HCT116 (cell line): ENCODE measurements at regions not wholly inside any gene's neighbourhood (a gene's known extent, or its start where the extent isn't known, plus 50 kb on each side); places are given as distances from the start of the nearest gene placed in this dataset.
A peak's percentile ranks its signal among the peaks of the same experiment; 100 is the strongest.
"Not testable (repeated sequence)": the region's sequence is repeated elsewhere in the genome, so short reads cannot be mapped to it uniquely, and the experiment has no call there.

ENCODE experiments used
- ATAC-seq: fragments of 200-7000 bp; cut with Tn5 transposase; 2 replicates; pipeline ENCODE4 v1.9.1; 2020; ENCODE audit warnings: mild to moderate bottlenecking, moderate library complexity
- BruUV-seq: library from RNA; stranded (reverse); fragments of 400-500 nt; replicated peaks from 2 replicates; lab custom pipeline; 2021; lab: Mats Ljungman, UMichigan
- CTCF ChIA-PET: fragments of 300-600 bp; sonication (Branson Sonifier 250); formaldehyde crosslinking; loops from one replicate; lab custom pipeline; 2021; ENCODE audit warnings: antibody characterized with exemption; lab: Charles Lee
- POLR2A ChIA-PET: fragments of 300-600, 350-600 bp; sonication (Branson Sonifier 250); formaldehyde crosslinking; loops from one replicate; lab custom pipeline; 2021; ENCODE audit warnings: antibody characterized with exemption; lab: Charles Lee
- RAD21 ChIA-PET, 2 experiments: fragments of 300-600 bp; sonication (Branson Sonifier 250); formaldehyde crosslinking; loops; one replicate each; lab custom pipeline; 2023; ENCODE audit warnings: low total read pairs in 2 of 2; ENCODE audit not compliant: uncharacterized antibody in 2 of 2, unreplicated experiment in 2 of 2, low non-redundant PET in 1 of 2; lab: Charles Lee
- DNase-seq: peaks from one replicate; pipeline ENCODE4 v3.0.0-alpha.2; 2010; ENCODE audit warnings: low read depth, low spot score
- H2AFZ ChIP-seq: fragments of 200-600 bp; shearing (Covaris generic), sonication (generic); 2 replicates; pipeline ENCODE4 v1.6.1; 2017; ENCODE audit warnings: low read depth, mixed run types, mixed read lengths, antibody characterized with exemption, low read length; ENCODE audit not compliant: poor library complexity, severe bottlenecking
- H3K27ac ChIP-seq: 2 replicates; pipeline ENCODE4 v1.5.1; 2012; ENCODE audit warnings: low read depth, low read length
- H3K27me3 ChIP-seq: fragments of 200-600 bp; sonication (generic); 2 replicates; pipeline ENCODE4 v1.6.1; 2016; ENCODE audit warnings: mixed run types, low read length, mixed read lengths; ENCODE audit not compliant: insufficient read depth
- H3K36me3 ChIP-seq, 2 experiments: fragments of 200-500 bp in 1 of 2; fragments of 200-600 bp in 1 of 2; sonication (Bioruptor generic) in 1 of 2; sonication (generic) in 1 of 2; 2 replicates each; pipeline versions ENCODE4 v1.5.1 to v1.6.1; 2014 to 2016; ENCODE audit warnings: low read length in 2 of 2, inconsistent platforms in 1 of 2, mixed read lengths in 1 of 2, mixed run types in 1 of 2; ENCODE audit not compliant: insufficient read depth in 2 of 2, control insufficient read depth in 1 of 2
- H3K4me1 ChIP-seq, 2 experiments: fragments of 200-600 bp in 1 of 2; sonication (generic) in 1 of 2; 2 replicates each; pipeline versions ENCODE4 v1.5.1 to v1.6.1; 2012 to 2017; ENCODE audit warnings: low read length in 2 of 2, inconsistent platforms in 1 of 2, mild to moderate bottlenecking in 1 of 2, mixed read lengths in 1 of 2, mixed run types in 1 of 2, moderate library complexity in 1 of 2; ENCODE audit not compliant: insufficient read depth in 2 of 2, control insufficient read depth in 1 of 2
- H3K4me2 ChIP-seq: fragments of 200-600 bp; sonication (generic); 2 replicates; pipeline ENCODE4 v1.6.1; 2017; ENCODE audit warnings: mixed run types, low read length, mixed read lengths
- H3K4me3 ChIP-seq, 2 experiments: fragments of 200-600 bp in 1 of 2; sonication (generic) in 1 of 2; replicated peaks in 1 of 2; 2 replicates each; pipeline ENCODE4 v1.5.1; 2011 to 2016; ENCODE audit warnings: low read length in 2 of 2, control low read depth in 1 of 2, low read depth in 1 of 2, mild to moderate bottlenecking in 1 of 2, mixed read lengths in 1 of 2, mixed run types in 1 of 2
- H3K79me2 ChIP-seq: fragments of 200-600 bp; sonication (generic); 2 replicates; pipeline ENCODE4 v1.6.1; 2017; ENCODE audit warnings: mild to moderate bottlenecking, mixed run types, low read length, moderate library complexity, mixed read lengths; ENCODE audit not compliant: insufficient read depth
- H3K9ac ChIP-seq: fragments of 200-600 bp; sonication (generic); 2 replicates; pipeline ENCODE4 v1.6.1; 2016; ENCODE audit warnings: low read length, mixed read lengths
- H3K9me2 ChIP-seq: fragments of 200-600 bp; sonication (generic), shearing (Covaris generic); 2 replicates; pipeline ENCODE4 v1.6.1; 2017; ENCODE audit warnings: mixed run types, mild to moderate bottlenecking, moderate library complexity; ENCODE audit not compliant: insufficient read depth
- H3K9me3 ChIP-seq, 2 experiments: fragments of 200-500 bp in 1 of 2; fragments of 200-600 bp in 1 of 2; sonication (Bioruptor generic) in 1 of 2; sonication (generic) in 1 of 2; 2 replicates each; pipeline ENCODE4 v1.6.1; 2014 to 2017; ENCODE audit warnings: low read length in 2 of 2, mixed read lengths in 2 of 2, inconsistent platforms in 1 of 2, low read depth in 1 of 2, mild to moderate bottlenecking in 1 of 2, mixed run types in 1 of 2, moderate library complexity in 1 of 2; ENCODE audit not compliant: control insufficient read depth in 1 of 2, insufficient read depth in 1 of 2
- H4K20me1 ChIP-seq: fragments of 200-600 bp; sonication (generic), shearing (Covaris generic); 2 replicates; pipeline ENCODE4 v1.6.1; 2017; ENCODE audit warnings: mixed run types, mild to moderate bottlenecking, moderate library complexity; ENCODE audit not compliant: insufficient read depth
- ATF3 ChIP-seq: IDR thresholded peaks from 2 replicates; pipeline ENCODE4 v1.6.1; 2012
- EGR1 ChIP-seq: IDR thresholded peaks from 2 replicates; pipeline ENCODE4 v1.6.1; 2012; ENCODE audit warnings: low read depth
- SRF ChIP-seq: IDR thresholded peaks from 2 replicates; pipeline ENCODE4 v1.6.1; 2012; ENCODE audit warnings: low read depth
- intact Hi-C: fragments of 100-400 bp; cut with micrococcal nuclease; formaldehyde crosslinking; loops from 2 replicates; pipeline ENCODE4 v1.10.0; 2022
- TF ChIP-seq, protein P1 (sequence below): IDR thresholded peaks from 2 replicates; pipeline ENCODE4 v1.6.1; 2012

DNA sequence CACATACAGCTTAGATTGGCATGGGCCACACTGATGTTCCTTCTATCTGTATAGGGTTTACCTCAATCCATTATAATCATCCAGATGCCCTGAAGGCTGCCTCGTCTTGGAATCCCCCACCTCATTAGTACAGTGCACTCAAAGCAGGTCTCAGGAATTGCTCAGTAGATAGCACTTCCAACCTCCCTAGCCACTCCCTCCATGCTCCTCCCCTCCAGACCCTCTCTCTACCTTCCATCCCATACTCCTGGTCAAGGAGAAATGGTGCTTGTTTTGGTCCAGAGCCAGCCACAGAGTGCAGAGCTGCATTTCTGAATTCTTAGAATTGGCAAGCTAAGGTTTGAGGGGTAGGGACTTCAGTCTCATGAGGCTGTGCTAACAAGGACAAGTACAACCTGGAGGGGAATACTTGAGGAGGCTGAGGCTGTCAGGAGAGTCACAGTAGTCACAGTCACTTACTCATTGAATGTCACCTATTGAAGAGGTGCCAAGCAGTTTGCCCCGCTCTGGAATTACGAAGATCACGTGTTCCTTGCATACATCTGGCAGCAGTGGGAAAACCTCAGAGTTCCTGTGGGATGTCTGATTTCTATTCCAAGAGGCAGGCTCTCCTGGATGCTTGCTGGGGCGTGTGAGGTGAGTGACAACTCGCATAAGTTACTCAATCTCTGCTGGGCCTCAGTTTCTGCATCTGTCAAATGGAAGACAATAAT, 60.7 kb upstream of the ZNF746 start (continued):
- TF ChIP-seq, protein P1, sequence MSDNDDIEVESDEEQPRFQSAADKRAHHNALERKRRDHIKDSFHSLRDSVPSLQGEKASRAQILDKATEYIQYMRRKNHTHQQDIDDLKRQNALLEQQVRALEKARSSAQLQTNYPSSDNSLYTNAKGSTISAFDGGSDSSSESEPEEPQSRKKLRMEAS: peak; percentile 80
- TF ChIP-seq EGR1 (no peak), SRF (no peak)

GRCh38 chr7:149556525-149556924, 58.9 kb upstream of the ZNF746 start:
- BruUV-seq, POLR2A ChIA-PET, H3K9me3 ChIP-seq: not testable (repeated sequence)
- peaks cover 2 to 29% of the 10 kb centered on the region in 2 experiments; a peak in 3 of 4 replicates for H3K4me1 ChIP-seq
- TF ChIP-seq ATF3: peak; percentile 37; the same call in 1 of the 2 replicates
- TF ChIP-seq, all 23 proteins: peak for 1; not testable (repeated sequence) for 22
- DNase-seq, H3K27ac ChIP-seq, CTCF ChIA-PET, H3K4me3 ChIP-seq, H3K4me2 ChIP-seq, ATAC-seq, RAD21 ChIA-PET, intact Hi-C loops, H3K27me3 ChIP-seq, H4K20me1 ChIP-seq, H3K9ac ChIP-seq, H3K79me2 ChIP-seq, H3K9me2 ChIP-seq, H2AFZ ChIP-seq: not testable (repeated sequence)
- peaks cover 8 to 11% of the 10 kb centered on the region in 2 experiments; a peak in 2 of 4 replicates for H3K36me3 ChIP-seq

GRCh38 chr7:149554821-149555220, 57.2 kb upstream of the ZNF746 start:
- intact Hi-C loops, CTCF ChIA-PET, H4K20me1 ChIP-seq, ATAC-seq, H3K4me3 ChIP-seq, H3K9ac ChIP-seq, BruUV-seq, H2AFZ ChIP-seq, H3K27ac ChIP-seq, H3K9me3 ChIP-seq, POLR2A ChIA-PET, H3K9me2 ChIP-seq, H3K79me2 ChIP-seq, RAD21 ChIA-PET, H3K27me3 ChIP-seq, H3K4me2 ChIP-seq, DNase-seq: not testable (repeated sequence)
- peaks cover 2 to 22% of the 10 kb centered on the region in 2 experiments; a peak in 3 of 4 replicates for H3K4me1 ChIP-seq
- peaks cover 16 to 17% of the 10 kb centered on the region in 2 experiments; a peak in 3 of 4 replicates for H3K36me3 ChIP-seq

DNA sequence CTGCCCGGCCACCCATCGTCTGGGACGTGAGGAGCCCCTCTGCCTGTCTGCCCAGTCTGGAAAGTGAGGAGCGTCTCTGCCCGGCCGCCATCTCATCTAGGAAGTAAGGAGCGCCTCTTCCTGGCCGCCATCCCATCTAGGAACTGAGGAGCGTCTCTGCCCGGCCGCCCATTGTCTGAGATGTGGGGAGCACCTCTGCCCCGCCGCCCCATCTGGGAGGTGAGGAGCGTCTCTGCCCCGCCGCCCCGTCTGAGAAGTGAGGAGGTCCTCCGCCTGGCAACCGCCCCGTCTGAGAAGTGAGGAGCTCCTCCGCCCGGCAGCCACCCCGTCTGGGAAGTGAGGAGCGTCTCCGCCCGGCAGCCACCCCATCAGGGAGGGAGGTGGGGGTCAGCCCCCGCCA, 56.4 kb upstream of the ZNF746 start:
- H4K20me1 ChIP-seq, DNase-seq, H3K4me2 ChIP-seq, H3K9me3 ChIP-seq, RAD21 ChIA-PET, H2AFZ ChIP-seq, intact Hi-C loops, H3K9me2 ChIP-seq, ATAC-seq, H3K4me3 ChIP-seq, H3K79me2 ChIP-seq, H3K27ac ChIP-seq, BruUV-seq, POLR2A ChIA-PET, H3K27me3 ChIP-seq, H3K9ac ChIP-seq, CTCF ChIA-PET: not testable (repeated sequence)
- peaks cover 21 to 22% of the 10 kb centered on the region in 2 experiments; a peak in 3 of 4 replicates for H3K36me3 ChIP-seq
- H3K4me1 ChIP-seq: peaks cover 2 to 14% of the 10 kb centered on the region in 2 experiments; a peak in 3 of 4 replicates
